Left lung (tissue), 4 donors: ENCODE measurements at regions not wholly inside any gene's neighbourhood (a gene's known extent, or its start where the extent isn't known, plus 50 kb on each side); places are given as distances from the start of the nearest gene placed in this dataset.

Experiments used
- ATAC-seq: fragments of 200-7000 bp; cut with Tn5 transposase; one replicate; pipeline ENCODE4 v1.9.1; 2020; ENCODE audit warnings: moderate library complexity
- DNase-seq, 4 donors: peaks; one replicate each; pipeline ENCODE4 v3.0.0-alpha.2; 2013 to 2020
- H3K27ac ChIP-seq, 2 donors: fragments of 200-600 bp; sonication (generic) in 1 of 2; one replicate each; pipeline versions ENCODE4 v1.5.0 to v1.8.0; 2020 to 2021
- H3K27me3 ChIP-seq, 2 donors: fragments of 200-600 bp; sonication (generic) in 1 of 2; one replicate each; pipeline versions ENCODE4 v1.5.0 to v1.8.0; 2020 to 2021
- H3K36me3 ChIP-seq, 2 donors: fragments of 200-600 bp; sonication (generic) in 1 of 2; one replicate each; pipeline versions ENCODE4 v1.5.0 to v1.8.0; 2020 to 2021
- H3K4me1 ChIP-seq, 2 donors: fragments of 200-600 bp; one replicate each; pipeline ENCODE4 v1.8.0; 2021
- H3K4me3 ChIP-seq, 2 donors: fragments of 200-600 bp; sonication (generic) in 1 of 2; one replicate each; pipeline versions ENCODE4 v1.5.0 to v1.8.0; 2020 to 2021; ENCODE audit warnings: mild to moderate bottlenecking in 1 of 2
- H3K9me3 ChIP-seq, 2 donors: fragments of 200-600 bp; sonication (generic) in 1 of 2; one replicate each; pipeline versions ENCODE4 v1.5.0 to v1.8.0; 2020 to 2021
- intact Hi-C, 2 donors: fragments of 100-400 bp; cut with DNase I; formaldehyde crosslinking; loops; one replicate each; pipeline versions ENCODE4 v1.11.2 to v1.14.2; 2022
- TF ChIP-seq, protein P1 (sequence below), 2 donors: fragments of 200-600 bp; sonication (generic) in 1 of 2; IDR thresholded peaks; one replicate each; pipeline versions ENCODE4 v1.5.0 to v1.8.0; 2021; ENCODE audit warnings: antibody characterized with exemption in 2 of 2
- donor health status: DM: no; HTN: yes; CAD: no.
- donor health status: DM: no; HTN: no; CAD: no.

DNA sequence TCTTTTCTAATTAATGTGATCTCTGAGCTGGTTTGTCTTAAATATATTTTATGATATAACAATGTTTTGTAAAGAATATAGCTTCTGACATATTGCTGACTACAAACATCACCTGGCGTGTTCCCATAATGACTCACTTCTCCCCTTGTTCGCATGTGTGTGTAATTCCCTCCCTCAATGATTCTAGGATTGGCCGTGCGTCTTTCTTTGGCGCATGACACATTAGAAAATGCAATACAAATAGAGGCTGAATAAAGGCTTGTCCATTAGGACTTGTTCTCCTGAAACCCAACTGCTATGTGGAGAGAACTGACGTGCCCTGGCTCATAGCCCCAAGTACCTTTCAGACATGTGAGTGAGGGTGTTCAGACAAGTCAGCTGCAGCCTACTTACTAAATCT is 159.7 kb upstream of the CDH20 start:
- DNase-seq (no peak), ATAC-seq (no peak)
- TF ChIP-seq, protein P1, sequence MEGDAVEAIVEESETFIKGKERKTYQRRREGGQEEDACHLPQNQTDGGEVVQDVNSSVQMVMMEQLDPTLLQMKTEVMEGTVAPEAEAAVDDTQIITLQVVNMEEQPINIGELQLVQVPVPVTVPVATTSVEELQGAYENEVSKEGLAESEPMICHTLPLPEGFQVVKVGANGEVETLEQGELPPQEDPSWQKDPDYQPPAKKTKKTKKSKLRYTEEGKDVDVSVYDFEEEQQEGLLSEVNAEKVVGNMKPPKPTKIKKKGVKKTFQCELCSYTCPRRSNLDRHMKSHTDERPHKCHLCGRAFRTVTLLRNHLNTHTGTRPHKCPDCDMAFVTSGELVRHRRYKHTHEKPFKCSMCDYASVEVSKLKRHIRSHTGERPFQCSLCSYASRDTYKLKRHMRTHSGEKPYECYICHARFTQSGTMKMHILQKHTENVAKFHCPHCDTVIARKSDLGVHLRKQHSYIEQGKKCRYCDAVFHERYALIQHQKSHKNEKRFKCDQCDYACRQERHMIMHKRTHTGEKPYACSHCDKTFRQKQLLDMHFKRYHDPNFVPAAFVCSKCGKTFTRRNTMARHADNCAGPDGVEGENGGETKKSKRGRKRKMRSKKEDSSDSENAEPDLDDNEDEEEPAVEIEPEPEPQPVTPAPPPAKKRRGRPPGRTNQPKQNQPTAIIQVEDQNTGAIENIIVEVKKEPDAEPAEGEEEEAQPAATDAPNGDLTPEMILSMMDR (IDR thresholded peaks at IDR 0.05): no peak
- H3K27me3 ChIP-seq: no peaks in the 10 kb centered on the region
- H3K36me3 ChIP-seq: no peaks in the 10 kb centered on the region
- H3K27ac ChIP-seq: no peak overlapping the region
- intact Hi-C loops: no loop called here
- no peaks in the 10 kb centered on the region for H3K4me1 ChIP-seq
- no peaks in the 10 kb centered on the region for H3K9me3 ChIP-seq
- H3K4me3 ChIP-seq: no peak overlapping the region

DNA sequence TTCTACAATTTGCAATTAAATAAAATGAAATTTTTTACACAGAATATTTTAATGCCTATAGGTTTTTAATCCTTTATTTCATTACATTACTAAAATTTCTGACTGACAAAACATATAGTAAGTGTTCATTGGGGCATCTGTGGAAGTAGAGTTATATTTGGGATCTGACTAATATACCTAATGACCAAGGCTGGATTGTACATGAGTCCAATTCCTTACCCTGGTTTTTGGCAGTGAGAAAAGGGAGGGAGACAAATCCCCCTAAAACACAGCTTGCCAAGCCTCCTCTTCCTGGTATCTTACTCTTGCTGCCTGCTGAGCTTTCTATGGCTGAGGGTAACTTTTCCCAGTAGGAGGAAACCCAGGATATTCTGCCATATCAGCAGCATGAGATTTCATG is 149.4 kb upstream of the CDH20 start:
- intact Hi-C loops: no loop called here
- no peak for DNase-seq
- H3K9me3 ChIP-seq: no peaks in the 10 kb centered on the region
- no peaks in the 10 kb centered on the region for H3K36me3 ChIP-seq
- no peak overlapping the region for H3K4me3 ChIP-seq
- ATAC-seq: no peak
- H3K4me1 ChIP-seq: no peaks in the 10 kb centered on the region
- no peaks in the 10 kb centered on the region for H3K27me3 ChIP-seq
- no peak overlapping the region for H3K27ac ChIP-seq
- TF ChIP-seq, protein P1 (IDR thresholded peaks at IDR 0.05): no peak

DNA sequence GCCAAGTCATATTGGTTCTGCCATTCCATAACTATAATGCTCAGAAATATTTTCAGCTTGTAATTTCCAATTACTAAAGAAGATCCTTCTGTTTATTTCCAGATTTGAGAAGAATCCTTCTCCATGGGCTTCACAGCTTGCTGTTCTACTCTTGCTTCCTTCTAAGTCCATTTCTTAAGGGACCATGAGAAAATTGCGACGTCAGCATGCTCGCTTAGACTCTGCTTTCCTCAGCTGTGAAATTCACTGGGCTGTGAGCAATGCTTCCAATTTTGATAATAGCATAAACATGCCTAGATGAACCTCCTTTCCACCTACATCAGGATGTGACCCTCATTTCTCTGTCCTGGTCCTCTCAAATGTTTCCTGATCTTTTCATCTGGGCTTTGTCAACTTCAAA is 145.3 kb upstream of the CDH20 start:
- intact Hi-C loops: no loop called here
- no peaks in the 10 kb centered on the region for H3K27me3 ChIP-seq
- DNase-seq (no peak), ATAC-seq (no peak)
- H3K36me3 ChIP-seq: no peaks in the 10 kb centered on the region
- no peak overlapping the region for H3K27ac ChIP-seq
- H3K4me3 ChIP-seq: no peak overlapping the region
- H3K4me1 ChIP-seq: no peaks in the 10 kb centered on the region
- TF ChIP-seq, protein P1 (IDR thresholded peaks at IDR 0.05): no peak
- peaks cover 0 to 8% of the 10 kb centered on the region in 2 donors for H3K9me3 ChIP-seq

DNA sequence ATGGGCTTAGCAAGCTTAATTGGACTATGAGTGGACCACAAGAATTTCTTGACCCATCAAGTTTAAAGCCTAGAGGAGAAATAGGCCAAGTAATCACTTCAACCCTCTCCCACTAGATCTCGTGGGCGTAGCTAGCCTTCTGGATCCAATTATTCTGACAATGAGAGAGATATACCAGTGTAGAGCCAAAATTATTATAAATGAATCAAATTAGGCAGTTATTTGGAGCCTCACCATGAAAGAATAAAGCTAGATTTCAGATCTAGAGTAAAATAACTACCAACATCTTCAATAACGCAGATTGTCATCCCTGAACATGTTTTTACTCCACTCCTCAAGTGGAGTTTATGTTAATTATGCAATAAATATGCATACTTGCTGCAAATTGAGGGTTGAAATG is 143.9 kb upstream of the CDH20 start:
- intact Hi-C loops: no loop called here
- DNase-seq: no peak
- no peaks in the 10 kb centered on the region for H3K4me1 ChIP-seq
- ATAC-seq: no peak
- no peaks in the 10 kb centered on the region for H3K27me3 ChIP-seq
- H3K9me3 ChIP-seq: peaks cover 0 to 8% of the 10 kb centered on the region in 2 donors
- no peaks in the 10 kb centered on the region for H3K36me3 ChIP-seq
- TF ChIP-seq, protein P1 (IDR thresholded peaks at IDR 0.05): no peak
- H3K4me3 ChIP-seq: no peak overlapping the region
- H3K27ac ChIP-seq: no peak overlapping the region

DNA sequence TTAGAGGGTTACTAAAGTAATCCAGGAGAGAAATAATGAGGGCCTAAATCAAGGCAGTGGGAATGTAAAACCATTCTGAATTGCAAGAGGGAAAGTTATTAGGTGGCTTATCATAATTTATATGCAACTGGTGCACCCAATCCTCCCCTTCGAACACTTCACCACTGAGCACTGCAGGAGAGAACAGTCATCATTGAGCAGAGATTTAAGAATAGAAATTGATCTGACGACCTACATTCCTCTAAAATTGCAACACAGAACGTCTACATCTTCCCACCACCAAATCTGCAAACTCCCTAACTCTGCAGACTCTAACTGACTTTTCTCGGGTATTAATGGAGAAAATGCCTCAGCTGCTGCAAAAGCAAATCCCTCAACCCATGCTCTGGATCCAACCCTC is 138.5 kb upstream of the CDH20 start:
- DNase-seq (no peak), ATAC-seq (no peak)
- Histone ChIP-seq H3K27me3 (no peaks in the 10 kb centered on the region), H3K9me3 (peaks cover 0 to 8% of the 10 kb centered on the region in 2 donors), H3K4me1 (no peaks in the 10 kb centered on the region), H3K36me3 (no peaks in the 10 kb centered on the region), H3K4me3 (no peak overlapping the region), H3K27ac (no peak overlapping the region)
- TF ChIP-seq, protein P1 (IDR thresholded peaks at IDR 0.05): no peak
- intact Hi-C loops: no loop called here
